ENCODE measurements at regions not wholly inside any gene's neighbourhood (a gene's known extent, or its start where the extent isn't known, plus 50 kb on each side); places are given as distances from the start of the nearest gene placed in this dataset.

DNA sequence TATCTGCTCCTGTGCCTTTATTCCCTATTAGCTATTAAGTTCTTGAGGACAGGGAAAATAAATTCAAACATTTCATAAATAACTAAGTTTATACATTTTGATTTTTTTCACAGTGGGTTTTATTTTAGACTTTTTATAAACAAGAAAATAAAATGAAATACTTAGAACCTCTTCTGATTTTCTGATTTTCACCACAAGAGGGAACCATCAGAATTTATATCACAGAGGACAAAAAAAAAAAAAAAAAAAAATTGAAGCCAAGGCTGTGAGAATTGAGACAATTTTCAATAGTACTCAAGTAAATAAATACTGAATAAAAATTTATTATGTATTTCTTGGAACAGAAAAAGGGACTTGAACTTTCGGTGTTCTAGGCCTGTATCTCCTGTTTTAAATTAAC lies 288.1 kb downstream of the SH3BGRL start:
- no peak for DNase-seq

DNA sequence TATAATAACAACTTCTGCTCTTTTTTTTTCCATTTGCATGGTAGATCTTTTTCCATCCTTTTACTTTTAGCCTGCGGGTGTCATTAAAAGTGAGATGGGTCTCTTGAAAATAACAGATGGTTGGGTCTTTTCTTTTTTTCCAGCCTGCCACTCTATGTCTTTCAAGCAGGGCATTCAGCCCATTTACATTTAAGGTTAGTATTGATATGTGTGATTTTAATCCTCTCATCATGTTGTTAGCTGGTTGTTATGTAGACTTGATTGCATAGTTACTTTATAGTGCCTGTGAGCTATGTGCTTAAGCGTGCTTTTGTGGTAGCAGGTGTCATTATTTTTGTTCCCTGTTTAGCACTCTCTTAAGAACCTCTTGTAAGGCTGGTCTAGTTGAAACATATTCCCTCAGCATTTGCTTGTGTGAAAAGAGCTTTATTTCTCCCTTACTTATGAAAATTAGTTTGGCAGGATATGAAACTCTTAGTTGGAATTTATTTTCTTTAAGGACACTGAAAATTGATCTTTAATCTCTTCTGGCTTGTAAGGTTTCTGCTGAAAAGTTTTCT lies 326.1 kb downstream of the SH3BGRL start:
- DNase-seq: peak; percentile 16

DNA sequence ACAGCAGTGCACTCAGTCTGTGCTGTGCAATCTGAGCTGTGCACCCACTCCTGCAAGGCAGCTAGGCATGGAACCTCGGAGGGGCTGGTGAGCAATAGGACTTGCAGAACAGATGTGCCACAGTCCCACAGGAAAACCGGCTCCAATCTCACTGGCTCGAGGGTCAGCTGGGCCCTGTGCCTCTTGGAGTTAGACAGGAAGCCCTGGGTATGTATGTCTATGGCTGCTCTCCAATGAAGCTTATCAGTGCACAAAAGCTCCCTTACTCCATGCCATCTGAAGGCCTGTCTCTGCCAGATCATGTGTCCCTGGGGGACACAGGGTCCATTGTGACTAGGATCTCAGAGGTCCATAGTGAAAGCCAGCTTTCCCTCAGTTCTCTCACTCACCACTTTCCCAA lies 335.8 kb downstream of the SH3BGRL start:
- no peak for DNase-seq

DNA sequence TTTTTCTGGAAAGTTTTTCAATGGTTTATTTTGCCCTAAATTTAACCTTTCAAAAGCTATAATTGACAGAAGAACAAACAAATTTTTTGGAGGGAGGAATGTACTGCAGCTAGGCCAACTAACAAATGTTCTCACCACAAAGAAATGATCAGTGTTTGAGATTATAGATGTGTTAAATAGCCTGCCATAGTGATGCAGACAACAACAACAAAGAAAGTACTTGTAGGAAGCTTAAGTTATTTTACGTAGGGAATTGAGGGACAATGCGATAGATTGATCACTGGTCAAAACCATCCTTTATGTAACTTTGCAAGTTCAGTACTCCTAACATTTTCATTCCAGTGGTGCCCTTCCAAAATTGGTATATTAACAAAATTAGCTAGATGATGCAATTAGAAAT lies 340.4 kb downstream of the SH3BGRL start:
- no peak for DNase-seq

DNA sequence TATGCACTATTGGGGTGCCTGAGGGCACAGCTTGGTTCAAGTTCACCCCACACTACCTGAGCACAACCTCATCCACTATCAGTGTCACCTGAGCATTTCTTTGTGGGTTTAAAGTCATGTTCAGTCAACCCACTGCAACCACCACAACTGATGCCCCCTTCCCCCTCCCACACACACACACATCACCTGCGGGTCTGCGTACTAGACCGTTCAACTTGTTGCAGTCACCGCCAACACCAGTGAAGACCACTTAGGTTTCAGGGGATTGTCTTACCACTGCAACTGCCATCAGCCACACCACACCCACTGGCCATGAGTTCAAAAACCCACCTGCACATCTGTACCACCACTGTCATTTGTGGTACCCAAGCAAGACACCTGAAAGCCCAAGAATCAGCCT lies 355.0 kb downstream of the SH3BGRL start:
- no peak for DNase-seq

DNA sequence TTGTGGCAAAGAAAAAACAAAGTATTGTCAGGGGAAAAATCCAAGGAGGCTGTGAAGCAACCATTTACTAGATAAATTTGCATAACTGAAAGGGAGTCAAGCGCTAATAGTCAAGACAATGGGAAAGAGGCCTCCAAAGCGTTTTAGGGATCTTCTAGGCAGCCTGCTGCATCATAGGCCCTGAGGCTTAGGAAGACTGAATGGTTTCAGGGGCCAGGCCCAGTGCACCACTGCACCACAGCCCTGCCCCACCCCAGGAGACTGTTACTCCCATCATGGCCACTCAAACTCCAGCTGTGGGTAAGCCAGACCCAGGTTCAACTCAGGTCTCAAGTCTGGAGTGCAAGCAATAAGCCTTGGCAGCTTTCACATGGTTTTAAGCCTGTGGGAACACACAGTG lies 362.9 kb downstream of the SH3BGRL start:
- DNase-seq: no peak

DNA sequence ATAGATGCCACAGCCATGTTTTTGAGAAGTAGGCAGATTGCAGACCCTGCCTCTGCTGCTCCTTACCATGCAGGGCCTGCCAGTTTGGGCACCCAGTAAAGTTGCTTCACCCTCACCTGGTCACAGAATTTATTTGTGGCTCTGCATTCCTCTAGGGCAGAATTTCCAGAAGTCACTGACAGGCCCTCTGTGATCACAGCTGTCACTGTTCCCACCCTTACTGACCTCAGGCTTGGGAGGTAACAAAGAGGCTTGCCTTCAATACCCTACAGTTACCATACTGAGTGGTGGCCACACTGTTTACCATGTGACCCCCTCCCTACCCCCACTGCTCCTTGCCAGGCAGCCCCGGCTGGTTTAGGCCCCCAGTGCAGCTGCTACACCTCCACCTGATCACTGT lies 375.1 kb downstream of the SH3BGRL start:
- no peak for DNase-seq

DNA sequence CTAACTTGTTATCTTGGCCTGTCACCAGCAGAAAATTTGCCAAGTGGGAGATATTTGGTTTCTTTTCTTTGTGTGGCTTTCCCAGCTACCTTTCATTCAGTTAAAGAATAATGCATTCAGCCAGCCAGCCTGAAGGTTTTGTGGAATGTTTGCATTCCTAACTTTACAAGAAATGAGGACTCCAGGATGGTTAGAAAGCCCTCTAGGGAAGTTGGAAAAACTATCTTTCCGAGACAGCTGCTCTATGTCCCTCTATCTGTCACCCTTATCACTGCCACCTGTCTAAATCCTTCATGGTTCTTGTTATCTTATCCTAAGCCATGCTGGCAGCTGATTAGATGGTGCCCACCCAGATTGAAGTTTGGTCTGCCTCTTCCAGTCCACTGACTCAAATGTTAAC lies 384.2 kb downstream of the SH3BGRL start:
- DNase-seq: no peak

DNA sequence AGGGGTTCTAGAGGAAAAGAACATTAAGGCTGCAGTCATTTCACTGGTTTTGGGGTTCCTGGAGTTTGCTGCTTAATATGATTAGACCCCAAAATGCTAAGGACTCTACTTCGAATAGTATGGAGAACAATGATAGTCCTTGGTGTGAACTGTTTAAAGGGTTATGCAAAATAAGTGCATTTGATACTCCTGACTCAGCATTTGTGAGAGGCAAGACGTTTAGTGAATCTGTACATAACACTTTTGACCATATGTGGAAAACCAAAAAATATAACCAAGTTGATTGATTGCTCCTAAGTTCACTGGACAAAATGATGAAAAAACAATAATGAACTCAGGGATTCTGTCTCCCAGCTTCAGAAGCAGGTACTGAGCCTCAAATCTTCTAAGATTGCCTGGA lies 414.1 kb downstream of the SH3BGRL start:
- DNase-seq: no peak

DNA sequence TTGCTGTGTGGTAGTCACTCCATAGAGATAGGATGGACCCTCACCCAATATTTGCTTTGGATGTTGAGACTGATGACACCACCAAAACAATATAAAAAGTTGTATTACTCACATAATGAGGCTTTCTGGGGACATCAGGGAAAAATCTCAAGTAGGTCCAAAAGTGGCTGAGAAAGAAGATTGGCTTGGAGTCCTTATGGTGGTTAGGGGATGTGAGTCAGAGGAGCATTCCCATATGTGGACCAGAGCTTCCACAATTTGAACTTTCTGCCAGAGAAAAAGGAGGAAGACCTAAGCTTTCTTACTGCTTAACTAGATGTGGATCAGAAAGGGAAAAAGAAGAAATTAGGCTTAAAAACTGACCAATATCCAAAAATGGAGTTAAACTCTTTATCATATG lies 460.5 kb downstream of the SH3BGRL start:
- DNase-seq: no peak

DNA sequence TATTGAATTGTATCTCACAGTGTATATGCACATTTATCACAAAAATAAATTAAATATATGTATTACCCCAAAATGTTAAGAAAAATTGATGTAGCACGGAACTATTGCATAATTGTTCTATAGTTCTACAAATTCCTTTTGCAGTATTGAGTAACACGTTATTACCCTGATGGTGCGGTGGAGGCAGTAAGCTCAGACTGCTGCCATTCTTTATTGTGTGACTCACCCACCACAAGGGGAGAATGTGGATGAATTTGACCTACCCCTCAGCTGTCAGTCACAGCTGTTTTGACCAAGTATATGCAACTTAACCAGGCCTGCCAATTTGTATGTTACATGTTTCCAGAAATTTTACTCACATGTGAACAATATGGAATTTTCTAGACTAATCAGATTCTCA lies 506.6 kb downstream of the SH3BGRL start:
- no peak for DNase-seq

DNA sequence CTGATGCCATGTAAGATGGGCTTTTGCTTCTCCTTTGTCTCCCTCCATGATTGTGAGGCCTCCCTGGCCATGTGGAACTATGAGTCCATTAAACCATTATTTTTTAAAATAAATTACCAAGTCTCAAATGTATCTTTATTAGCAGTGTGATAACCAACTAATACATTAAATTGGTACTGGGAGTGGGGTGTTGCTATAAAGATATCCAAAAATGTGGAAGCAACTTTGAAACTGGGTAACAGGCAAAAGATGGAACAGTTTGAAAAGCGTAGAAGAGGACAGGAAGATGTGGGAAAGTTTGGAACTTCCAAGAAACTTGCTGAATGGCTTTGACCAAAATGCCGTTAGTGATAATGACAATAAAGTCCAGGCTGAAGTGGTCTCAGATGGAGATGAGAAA lies 526.7 kb downstream of the SH3BGRL start:
- no peak for DNase-seq

DNA sequence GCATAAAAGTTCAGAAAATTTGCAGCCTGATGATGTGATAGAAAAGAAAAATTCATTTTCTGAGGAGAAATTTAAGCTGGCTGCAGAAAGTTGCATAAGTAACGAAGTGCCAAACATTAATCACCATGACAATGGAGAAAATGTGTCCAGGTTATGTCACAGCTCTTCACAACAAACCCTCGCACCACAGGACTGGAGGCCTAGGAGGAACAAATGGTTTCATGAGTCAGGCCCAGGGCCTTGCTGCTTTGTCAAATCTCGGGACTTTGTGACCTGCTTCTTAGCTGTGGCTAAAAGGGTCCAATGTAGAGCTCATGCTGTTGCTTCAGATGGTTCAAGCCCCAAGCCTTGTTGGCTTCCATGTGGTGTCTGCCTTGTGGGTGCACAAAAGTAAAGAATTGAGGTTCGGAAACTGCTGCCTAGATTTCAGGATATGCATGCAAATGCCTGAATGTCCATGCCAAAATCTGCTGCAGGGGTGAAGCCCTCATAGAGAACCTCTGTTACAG lies 527.4 kb downstream of the SH3BGRL start:
- DNase-seq: no peak

DNA sequence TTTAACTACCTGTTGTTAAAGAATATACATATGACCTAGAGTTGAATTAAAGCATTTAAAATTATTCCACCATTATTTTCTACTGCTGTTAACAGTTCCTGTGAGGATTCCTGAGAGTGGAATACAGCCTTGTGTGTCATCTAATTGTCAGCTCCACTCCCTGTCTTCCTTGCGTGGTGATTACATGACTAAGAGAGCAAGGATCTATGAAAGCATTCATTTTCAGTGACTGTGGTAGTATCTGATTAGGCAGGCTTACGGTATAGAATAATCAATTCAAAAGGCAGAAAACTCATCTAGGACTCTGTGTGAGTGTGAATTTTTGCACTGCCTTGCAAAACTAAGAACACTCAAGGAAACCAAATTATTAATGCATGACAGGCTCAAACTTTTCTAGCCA lies 577.8 kb downstream of the SH3BGRL start:
- DNase-seq: no peak

DNA sequence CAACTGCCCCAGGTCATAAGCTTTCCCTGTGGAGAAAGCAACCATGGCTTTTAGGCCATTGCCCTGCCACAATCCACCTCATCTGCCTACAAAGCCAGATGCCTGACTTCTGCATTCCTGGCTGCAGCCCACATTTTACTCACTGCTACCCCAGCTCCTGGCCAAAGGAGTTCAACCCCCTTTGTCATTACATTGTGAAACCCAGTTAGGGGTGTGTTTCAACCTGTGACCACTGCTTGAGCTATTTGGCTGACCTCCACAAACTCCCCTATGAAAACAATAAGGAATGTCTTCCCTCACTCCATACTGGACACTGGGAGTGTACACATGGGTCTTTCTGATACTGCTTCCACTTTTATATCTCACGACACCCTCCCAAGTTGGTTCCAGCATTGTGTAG lies 589.2 kb downstream of the SH3BGRL start:
- no peak for DNase-seq
